BJ (cell line): ENCODE measurements at regions not wholly inside any gene's neighbourhood (a gene's known extent, or its start where the extent isn't known, plus 50 kb on each side); places are given as distances from the start of the nearest gene placed in this dataset.

Experiments used
- CTCF ChIA-PET: fragments of 350-600 bp; formaldehyde crosslinking; extraction: SDS; loops from one replicate; lab custom pipeline; 2021; ENCODE audit warnings: antibody characterized with exemption, inconsistent platforms; lab: Yijun Ruan, JAX
- POLR2A ChIA-PET: fragments of 300-600 bp; sonication (Branson Sonifier 250); formaldehyde crosslinking; extraction: SDS; loops from one replicate; lab custom pipeline; 2021; ENCODE audit warnings: antibody characterized with exemption; lab: Charles Lee
- DNase-seq: peaks from one replicate; pipeline ENCODE4 v3.0.0-alpha.2; 2011; ENCODE audit warnings: low read depth
- H3K27me3 ChIP-seq: 2 replicates; pipeline ENCODE4 v1.6.0; 2011; ENCODE audit warnings: low read length; ENCODE audit not compliant: control insufficient read depth, insufficient read depth
- H3K36me3 ChIP-seq: 2 replicates; pipeline ENCODE4 v1.5.1; 2011; ENCODE audit warnings: low read length; ENCODE audit not compliant: control insufficient read depth, insufficient read depth
- H3K4me3 ChIP-seq: 2 replicates; pipeline ENCODE4 v1.5.1; 2011; ENCODE audit warnings: low read depth, mild to moderate bottlenecking, control low read depth, low read length
- CTCF ChIP-seq: IDR thresholded peaks from 2 replicates; pipeline ENCODE4 v1.5.1; 2011; ENCODE audit warnings: low read depth, mild to moderate bottlenecking, control low read depth, inconsistent platforms, low read length, moderate library complexity; ENCODE audit not compliant: insufficient read depth

DNA sequence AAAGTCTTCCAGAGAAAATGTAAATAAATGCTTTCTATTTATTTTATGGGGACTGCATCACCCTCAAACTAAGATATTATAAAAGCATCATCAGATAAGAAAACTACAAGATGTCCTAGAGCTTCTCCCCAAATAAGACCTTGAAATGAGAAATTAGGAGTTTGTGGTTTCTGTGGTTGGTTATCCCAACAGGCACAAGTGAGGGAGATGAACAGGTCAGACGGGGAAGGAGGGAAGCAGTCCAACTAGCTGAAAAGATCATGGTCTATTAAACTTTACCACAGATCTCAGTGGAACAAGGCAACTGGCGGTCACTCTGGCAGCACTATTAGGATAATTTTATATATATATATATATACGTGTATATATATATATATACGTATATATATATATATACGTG, 319.3 kb upstream of the GRID2 start:
- CTCF ChIA-PET: no interaction called here
- no peak for DNase-seq
- no peak overlapping the region for H3K4me3 ChIP-seq
- no peaks in the 10 kb centered on the region for H3K36me3 ChIP-seq
- no peak for TF ChIP-seq CTCF
- POLR2A ChIA-PET: no interaction called here
- H3K27me3 ChIP-seq: no peaks in the 10 kb centered on the region

- TF ChIP-seq CTCF: no peak
- H3K27me3 ChIP-seq: no peaks in the 10 kb centered on the region
- H3K4me3 ChIP-seq: no peak overlapping the region
- ChIA-PET POLR2A (no interaction called here), CTCF (no interaction called here)
- no peaks in the 10 kb centered on the region for H3K36me3 ChIP-seq
- DNase-seq: no peak
Observed at GRCh38 chr4:91989914-91990313, 313.9 kb upstream of the GRID2 start.

DNA sequence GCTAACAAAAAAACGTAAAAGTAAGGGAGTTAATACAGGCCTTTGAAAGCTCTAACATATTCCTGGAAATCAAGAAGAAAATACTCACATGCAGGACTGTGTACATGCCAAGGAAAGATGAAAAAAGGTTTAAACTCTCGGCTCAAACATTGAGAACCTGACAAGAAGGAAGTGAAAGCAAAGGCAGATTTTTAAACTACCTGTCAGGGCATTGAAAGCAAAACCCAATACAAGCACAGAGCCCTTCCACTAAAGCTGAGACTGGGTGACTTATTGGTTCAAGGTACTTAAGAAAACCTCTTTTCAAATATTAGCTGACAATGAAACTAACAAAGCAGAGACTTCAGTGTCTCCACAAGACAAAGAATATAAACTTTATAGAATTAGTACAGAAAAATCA, 313.0 kb upstream of the GRID2 start:
- ChIA-PET CTCF (no interaction called here), POLR2A (no interaction called here)
- no peak for DNase-seq
- Histone ChIP-seq H3K27me3 (no peaks in the 10 kb centered on the region), H3K4me3 (no peak overlapping the region), H3K36me3 (no peaks in the 10 kb centered on the region)
- no peak for TF ChIP-seq CTCF

DNA sequence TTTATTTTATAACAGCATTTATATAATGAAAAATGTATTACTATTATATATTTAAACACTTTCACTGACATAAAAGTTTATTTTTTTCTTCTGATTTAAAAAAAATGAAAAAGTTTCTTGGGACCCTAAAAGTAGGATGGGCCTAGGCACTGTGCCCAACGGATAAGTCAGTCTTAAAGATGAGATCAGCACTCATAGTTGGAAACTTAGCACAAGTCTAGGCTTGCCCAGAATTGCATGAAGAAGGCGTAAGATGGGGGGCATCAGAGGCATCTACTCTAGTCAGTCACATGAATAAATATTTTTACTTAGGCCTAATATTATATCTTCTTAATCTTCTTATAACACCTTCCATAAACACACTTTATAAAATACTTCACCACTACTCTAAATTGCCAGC, 306.7 kb upstream of the GRID2 start:
- POLR2A ChIA-PET: no interaction called here
- no peak for TF ChIP-seq CTCF

GRCh38 chr4:92012899-92013867, 290.6 kb upstream of the GRID2 start:
- no peak for TF ChIP-seq CTCF
- Histone ChIP-seq H3K4me3 (no peak overlapping the region), H3K27me3 (no peaks in the 10 kb centered on the region), H3K36me3 (no peaks in the 10 kb centered on the region)
- CTCF ChIA-PET: no interaction called here
- no peak for DNase-seq
- POLR2A ChIA-PET: no interaction called here

More for the DNA sequence above, 306.7 kb upstream of the GRID2 start:
- Histone ChIP-seq H3K27me3 (no peaks in the 10 kb centered on the region), H3K4me3 (no peak overlapping the region), H3K36me3 (no peaks in the 10 kb centered on the region)
- DNase-seq: no peak
- CTCF ChIA-PET: no interaction called here
